Ovary (tissue), 3 donors: ENCODE measurements at regions not wholly inside any gene's neighbourhood (a gene's known extent, or its start where the extent isn't known, plus 50 kb on each side); places are given as distances from the start of the nearest gene placed in this dataset.

ENCODE experiments used
- CTCF ChIP-seq, 3 donors: fragments of 450-650 bp in 2 of 3; fragments of 200-600 bp in 1 of 3; IDR thresholded peaks; one replicate each; pipeline versions ENCODE4 v1.5.1 to v1.8.0; 2016 to 2022; ENCODE audit warnings: antibody characterized with exemption in 3 of 3, mild to moderate bottlenecking in 1 of 3
- EP300 ChIP-seq: sonication (generic); formaldehyde crosslinking; IDR thresholded peaks from one replicate; pipeline ENCODE4 v1.6.1; 2017; ENCODE audit warnings: antibody characterized with exemption
- POLR2A ChIP-seq: fragments of 450-650 bp; IDR thresholded peaks from one replicate; pipeline ENCODE4 v1.6.1; 2017; ENCODE audit warnings: antibody characterized with exemption, mild to moderate bottlenecking, moderate library complexity
- donor health status: DM: no; HTN: no; CAD: no.

- TF ChIP-seq POLR2A: no peak
- TF ChIP-seq CTCF (IDR thresholded peaks at IDR 0.05): no peak
- no peak for TF ChIP-seq EP300
These were observed 470.9 kb downstream of the VRK1 start for GRCh38 chr14:97268097-97268496.
